ENCODE measurements at regions not wholly inside any gene's neighbourhood (a gene's known extent, or its start where the extent isn't known, plus 50 kb on each side); places are given as distances from the start of the nearest gene placed in this dataset.

DNA sequence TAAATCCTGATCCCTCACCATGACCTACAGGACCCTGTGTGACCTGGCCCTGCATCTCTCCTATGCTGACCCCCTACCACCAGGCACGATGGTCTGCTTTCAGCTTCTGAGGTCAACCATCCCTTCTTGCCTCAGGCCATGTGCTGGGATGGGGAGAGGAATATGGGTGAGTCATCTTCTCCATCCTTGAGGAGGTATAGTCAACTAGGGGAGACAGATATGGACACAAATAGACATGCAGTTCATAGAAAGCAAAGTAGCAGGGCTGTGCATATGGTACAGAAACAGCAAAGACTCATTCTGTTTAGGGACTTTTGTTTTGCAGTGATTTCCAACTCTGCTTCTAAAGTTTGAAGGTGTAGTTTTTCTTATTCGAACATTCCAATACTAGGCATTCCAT lies 250.8 kb upstream of the FGGY start:
- no peak for TF ChIP-seq POLR2A (IDR thresholded peaks at IDR 0.05)
- TF ChIP-seq, protein P1, sequence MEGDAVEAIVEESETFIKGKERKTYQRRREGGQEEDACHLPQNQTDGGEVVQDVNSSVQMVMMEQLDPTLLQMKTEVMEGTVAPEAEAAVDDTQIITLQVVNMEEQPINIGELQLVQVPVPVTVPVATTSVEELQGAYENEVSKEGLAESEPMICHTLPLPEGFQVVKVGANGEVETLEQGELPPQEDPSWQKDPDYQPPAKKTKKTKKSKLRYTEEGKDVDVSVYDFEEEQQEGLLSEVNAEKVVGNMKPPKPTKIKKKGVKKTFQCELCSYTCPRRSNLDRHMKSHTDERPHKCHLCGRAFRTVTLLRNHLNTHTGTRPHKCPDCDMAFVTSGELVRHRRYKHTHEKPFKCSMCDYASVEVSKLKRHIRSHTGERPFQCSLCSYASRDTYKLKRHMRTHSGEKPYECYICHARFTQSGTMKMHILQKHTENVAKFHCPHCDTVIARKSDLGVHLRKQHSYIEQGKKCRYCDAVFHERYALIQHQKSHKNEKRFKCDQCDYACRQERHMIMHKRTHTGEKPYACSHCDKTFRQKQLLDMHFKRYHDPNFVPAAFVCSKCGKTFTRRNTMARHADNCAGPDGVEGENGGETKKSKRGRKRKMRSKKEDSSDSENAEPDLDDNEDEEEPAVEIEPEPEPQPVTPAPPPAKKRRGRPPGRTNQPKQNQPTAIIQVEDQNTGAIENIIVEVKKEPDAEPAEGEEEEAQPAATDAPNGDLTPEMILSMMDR (IDR thresholded peaks at IDR 0.05) = no peak

All from thyroid gland (tissue), 4 donors.